ENCODE measurements at regions not wholly inside any gene's neighbourhood (a gene's known extent, or its start where the extent isn't known, plus 50 kb on each side); places are given as distances from the start of the nearest gene placed in this dataset.
A peak's percentile ranks its signal among the peaks of the same experiment; 100 is the strongest.

- DNase-seq (ENCODE audit: low read depth, low spot score) = no peak
Observed at GRCh38 chr1:56390934-56391731, 188.2 kb downstream of the PLPP3 start.

- peak; percentile 40 for DNase-seq (ENCODE audit: low read depth, low spot score)
Observed at GRCh38 chr1:56390232-56390867, 189.0 kb downstream of the PLPP3 start.

GRCh38 chr1:56389813-56390212 is 189.6 kb downstream of the PLPP3 start:
- no peak for DNase-seq (ENCODE audit: low read depth, low spot score)

DNA sequence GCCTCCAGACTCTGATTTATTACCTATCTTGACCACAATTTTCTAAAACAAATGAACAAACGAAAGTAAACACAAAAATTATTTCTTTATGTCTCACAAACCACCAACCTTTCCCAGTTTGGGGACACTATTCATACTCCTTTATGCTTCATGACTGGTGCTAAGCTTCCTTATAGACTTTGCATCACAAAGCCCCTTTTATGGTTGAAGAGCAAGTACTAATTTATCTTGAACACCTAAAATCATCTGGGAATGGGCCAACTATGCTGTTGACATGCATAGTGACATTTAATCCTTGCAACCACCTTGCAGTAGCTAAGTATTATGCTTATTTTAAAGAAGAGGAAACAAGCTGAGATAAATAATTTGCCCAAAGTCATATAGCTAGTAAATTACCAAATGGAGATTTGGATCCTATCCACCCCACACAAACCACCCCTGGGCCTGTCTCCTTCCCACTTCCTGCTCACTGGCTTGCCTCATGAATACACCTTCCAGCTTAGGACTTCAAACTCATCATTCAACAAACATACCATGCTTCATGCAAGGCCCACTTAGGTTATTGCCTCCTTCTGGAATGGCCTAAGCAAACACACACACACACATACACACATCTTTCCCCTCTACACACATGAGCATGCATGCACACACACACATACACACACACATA is 192.2 kb downstream of the PLPP3 start:
- no peak for DNase-seq (ENCODE audit: low read depth, low spot score)

- DNase-seq (ENCODE audit: low read depth, low spot score) = no peak
Observed at GRCh38 chr1:56385314-56385713, 194.0 kb downstream of the PLPP3 start.

DNA sequence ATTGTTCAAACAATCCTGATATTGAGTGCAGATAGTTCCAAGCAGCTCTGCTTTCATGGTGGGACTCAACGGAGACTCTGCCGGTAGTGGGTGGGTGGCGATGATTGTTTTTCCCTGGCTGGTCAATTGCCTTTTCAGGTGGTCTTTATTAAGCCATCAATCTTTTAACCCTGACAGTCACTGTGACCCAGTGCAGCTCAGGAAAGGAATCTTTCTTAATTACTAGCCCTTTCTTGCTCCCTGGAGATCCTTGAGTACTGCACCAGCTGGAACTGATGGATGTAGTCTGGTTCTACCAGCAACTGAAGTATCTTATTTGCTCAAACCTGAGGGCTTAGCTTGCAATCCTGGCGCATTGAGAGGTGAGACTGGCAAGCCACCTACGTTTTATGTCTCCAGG is 196.4 kb downstream of the PLPP3 start:
- DNase-seq (ENCODE audit: low read depth, low spot score) = no peak

DNA sequence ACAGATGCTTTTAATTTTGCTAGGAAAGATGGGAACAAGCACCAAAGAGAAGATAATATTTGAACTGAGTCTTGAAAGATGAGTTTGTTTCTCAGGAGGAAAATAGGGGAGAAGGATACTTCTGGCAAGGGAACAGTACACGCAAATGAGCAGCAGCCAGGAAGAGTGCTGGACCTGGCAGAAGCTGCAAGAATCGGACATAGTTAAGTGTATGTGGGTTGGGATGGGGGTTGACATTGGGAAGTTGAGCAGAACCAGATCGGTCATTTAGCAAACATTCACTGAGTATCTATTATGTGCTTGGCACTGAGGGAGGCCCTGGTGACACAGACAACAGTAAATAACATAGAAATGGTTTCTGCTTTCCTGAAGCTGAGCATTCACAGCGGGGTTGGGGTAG is 198.8 kb downstream of the PLPP3 start:
- no peak for DNase-seq (ENCODE audit: low read depth, low spot score)

DNA sequence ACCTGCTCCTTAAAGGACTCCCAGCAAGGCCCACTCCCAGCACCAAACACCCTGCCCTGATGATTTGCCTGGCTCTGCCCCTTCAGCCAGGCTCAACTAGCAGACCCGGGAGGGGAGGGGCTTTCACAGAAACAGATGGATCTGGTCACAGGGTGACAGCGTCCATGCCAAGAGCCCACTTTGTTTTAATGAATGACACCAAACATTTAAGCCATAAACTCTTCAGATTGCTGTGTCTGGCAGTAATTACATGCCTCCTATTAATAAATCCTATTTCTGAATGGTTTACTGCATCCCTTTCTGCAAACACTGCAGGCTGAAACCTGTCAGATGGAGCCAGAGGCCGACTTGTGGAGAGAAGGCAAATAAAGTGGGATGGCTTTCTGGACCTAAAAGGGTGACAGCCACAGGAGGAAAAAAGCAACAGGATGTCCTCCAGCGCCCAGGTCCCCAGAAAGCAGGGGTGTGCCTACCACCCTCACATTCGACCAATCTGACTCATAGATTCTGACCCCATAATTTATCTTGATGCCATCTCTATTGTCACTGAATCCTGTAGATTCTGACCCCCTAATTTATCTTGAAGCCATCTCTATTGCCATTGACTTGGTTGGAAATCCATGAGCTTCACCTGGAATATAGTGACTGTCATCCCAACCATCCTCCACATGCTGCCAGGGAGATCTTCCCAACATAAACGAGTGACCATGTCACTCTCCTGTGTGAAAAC is 200.9 kb downstream of the PLPP3 start:
- no peak for DNase-seq (ENCODE audit: low read depth, low spot score)

- DNase-seq (ENCODE audit: low read depth, low spot score) = no peak
Observed at GRCh38 chr1:56377431-56377830, 201.9 kb downstream of the PLPP3 start.

GRCh38 chr1:56376188-56376984 is 203.0 kb downstream of the PLPP3 start:
- peak; percentile 87 for DNase-seq (ENCODE audit: low read depth, low spot score)

- no peak for DNase-seq (ENCODE audit: low read depth, low spot score)
Observed at GRCh38 chr1:56375326-56375804, 204.0 kb downstream of the PLPP3 start.

- peak; percentile 33 for DNase-seq (ENCODE audit: low read depth, low spot score)
Observed at GRCh38 chr1:56374026-56374974, 205.1 kb downstream of the PLPP3 start.

GRCh38 chr1:56370513-56370912 is 208.8 kb downstream of the PLPP3 start:
- no peak for DNase-seq (ENCODE audit: low read depth, low spot score)

- no peak for DNase-seq (ENCODE audit: low read depth, low spot score)
Observed at GRCh38 chr1:56363007-56363770, 216.2 kb downstream of the PLPP3 start.

- peak; percentile 15 for DNase-seq (ENCODE audit: low read depth, low spot score)
Observed at GRCh38 chr1:56360021-56360420, 219.3 kb downstream of the PLPP3 start.

- no peak for DNase-seq (ENCODE audit: low read depth, low spot score)
Observed at GRCh38 chr1:56359056-56359455, 220.3 kb downstream of the PLPP3 start.

DNA sequence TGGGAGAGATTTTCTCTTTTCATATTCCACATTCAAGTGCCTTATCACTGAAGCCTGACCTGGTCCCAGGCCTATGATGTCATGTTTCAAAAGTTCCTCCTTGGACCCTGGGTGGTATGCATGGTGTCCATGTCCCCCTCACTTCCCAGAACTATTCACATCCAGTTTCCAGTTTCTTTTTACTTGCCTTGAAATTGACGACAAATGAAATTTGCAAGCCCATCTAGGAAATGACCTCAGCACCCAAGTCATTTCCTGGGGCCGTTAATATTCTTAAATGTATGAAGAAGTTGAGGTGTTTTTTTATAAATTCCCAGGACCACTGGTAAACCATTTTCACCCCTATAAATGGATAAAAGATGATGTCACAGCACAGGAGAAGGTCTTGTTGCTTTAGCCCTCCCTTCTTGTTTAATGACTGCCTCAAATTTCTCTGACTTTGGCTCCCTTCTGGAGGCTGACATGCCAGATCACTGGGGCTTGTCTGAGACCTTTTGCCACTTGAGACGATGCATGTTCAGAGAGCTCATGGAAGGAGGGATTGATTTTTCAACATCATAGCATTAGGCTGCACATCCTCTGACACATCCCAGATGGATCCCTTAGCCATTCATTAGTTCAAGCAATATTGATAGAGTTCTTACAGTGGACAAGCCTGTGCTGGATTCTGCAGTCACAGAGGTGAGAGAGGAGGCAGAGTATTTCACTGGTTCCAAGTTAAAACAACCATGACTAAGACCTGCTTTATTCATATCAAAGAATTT is 221.3 kb downstream of the PLPP3 start:
- DNase-seq (ENCODE audit: low read depth, low spot score) = no peak

GRCh38 chr1:56356376-56356990 is 222.9 kb downstream of the PLPP3 start:
- no peak for DNase-seq (ENCODE audit: low read depth, low spot score)

Data from astrocyte of the hippocampus (primary cell).